Activated CD8-positive, alpha-beta T cell treated with anti-CD3 and anti-CD28 coated beads for 36 hours (primary cell): ENCODE measurements at regions not wholly inside any gene's neighbourhood (a gene's known extent, or its start where the extent isn't known, plus 50 kb on each side); places are given as distances from the start of the nearest gene placed in this dataset.

Experiments
- ATAC-seq: fragments of 200-7000 bp; cut with Tn5 transposase; one replicate; pipeline ENCODE4 v1.10.0; 2021; ENCODE audit warnings: mild to moderate bottlenecking, moderate library complexity
- CTCF ChIA-PET: fragments of 350-600 bp; sonication (Branson Sonifier 250); formaldehyde crosslinking; loops from one replicate; lab custom pipeline; 2021; ENCODE audit warnings: antibody characterized with exemption; lab: Charles Lee
- POLR2A ChIA-PET: fragments of 350-600 bp; sonication (Branson Sonifier 250); formaldehyde crosslinking; loops from one replicate; lab custom pipeline; 2021; ENCODE audit warnings: antibody characterized with exemption; lab: Charles Lee
- DNase-seq: peaks from one replicate; pipeline ENCODE4 v3.0.0-alpha.2; 2020
- H3K27ac Mint-ChIP-seq: one replicate; pipeline ENCODE4 v1.8.0; 2021; ENCODE audit warnings: mild to moderate bottlenecking, mixed read lengths
- H3K27me3 Mint-ChIP-seq: one replicate; pipeline ENCODE4 v1.8.0; 2021; ENCODE audit warnings: mixed read lengths
- H3K36me3 Mint-ChIP-seq: one replicate; pipeline ENCODE4 v1.8.0; 2021; ENCODE audit warnings: low read depth, mixed read lengths
- H3K4me1 Mint-ChIP-seq: one replicate; pipeline ENCODE4 v1.8.0; 2021; ENCODE audit warnings: low read depth, mixed read lengths
- H3K4me3 Mint-ChIP-seq: one replicate; pipeline ENCODE4 v1.8.0; 2021; ENCODE audit warnings: mild to moderate bottlenecking, moderate library complexity, mixed read lengths
- H3K9me3 Mint-ChIP-seq: one replicate; pipeline ENCODE4 v1.8.0; 2021; ENCODE audit warnings: mixed read lengths
- intact Hi-C: fragments of 100-400 bp; cut with micrococcal nuclease; formaldehyde crosslinking; loops from one replicate; pipeline ENCODE4 v1.10.0; 2022
- TF ChIP-seq, protein P1 (sequence below): fragments of 200-600 bp; IDR thresholded peaks from one replicate; pipeline ENCODE4 v1.8.0; 2022; ENCODE audit warnings: antibody characterized with exemption, mild to moderate bottlenecking

DNA sequence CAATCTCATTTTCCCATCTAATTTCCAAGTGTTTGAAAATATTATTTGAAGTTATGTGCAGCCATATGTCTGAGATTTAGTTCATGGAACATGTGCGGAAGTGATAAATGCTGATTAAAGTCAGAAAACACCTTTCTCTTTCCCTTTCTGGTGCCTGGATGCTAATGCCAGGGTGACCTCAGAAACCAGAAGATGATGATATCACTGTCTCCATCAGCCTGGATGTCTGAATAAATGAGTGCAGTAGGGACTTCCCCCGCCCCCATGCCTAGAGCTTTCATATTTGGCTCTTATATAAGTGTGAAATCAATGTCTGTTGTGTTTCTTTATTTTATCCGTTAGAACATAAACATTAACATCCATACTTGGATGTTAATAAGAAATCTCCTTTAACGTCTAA, 261.9 kb upstream of the LRIG3 start:
- no peaks in the 10 kb centered on the region for H3K36me3 Mint-ChIP-seq
- H3K4me3 Mint-ChIP-seq = no peak overlapping the region
- H3K9me3 Mint-ChIP-seq = peaks cover 3% of the 10 kb centered on the region
- ChIA-PET CTCF (no interaction called here), POLR2A (no interaction called here)
- intact Hi-C loops = no loop called here
- no peak overlapping the region for H3K27ac Mint-ChIP-seq
- ATAC-seq = peak; percentile 79
- peak; percentile 84 for DNase-seq
- TF ChIP-seq, protein P1, sequence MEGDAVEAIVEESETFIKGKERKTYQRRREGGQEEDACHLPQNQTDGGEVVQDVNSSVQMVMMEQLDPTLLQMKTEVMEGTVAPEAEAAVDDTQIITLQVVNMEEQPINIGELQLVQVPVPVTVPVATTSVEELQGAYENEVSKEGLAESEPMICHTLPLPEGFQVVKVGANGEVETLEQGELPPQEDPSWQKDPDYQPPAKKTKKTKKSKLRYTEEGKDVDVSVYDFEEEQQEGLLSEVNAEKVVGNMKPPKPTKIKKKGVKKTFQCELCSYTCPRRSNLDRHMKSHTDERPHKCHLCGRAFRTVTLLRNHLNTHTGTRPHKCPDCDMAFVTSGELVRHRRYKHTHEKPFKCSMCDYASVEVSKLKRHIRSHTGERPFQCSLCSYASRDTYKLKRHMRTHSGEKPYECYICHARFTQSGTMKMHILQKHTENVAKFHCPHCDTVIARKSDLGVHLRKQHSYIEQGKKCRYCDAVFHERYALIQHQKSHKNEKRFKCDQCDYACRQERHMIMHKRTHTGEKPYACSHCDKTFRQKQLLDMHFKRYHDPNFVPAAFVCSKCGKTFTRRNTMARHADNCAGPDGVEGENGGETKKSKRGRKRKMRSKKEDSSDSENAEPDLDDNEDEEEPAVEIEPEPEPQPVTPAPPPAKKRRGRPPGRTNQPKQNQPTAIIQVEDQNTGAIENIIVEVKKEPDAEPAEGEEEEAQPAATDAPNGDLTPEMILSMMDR = no peak
- peaks cover 2% of the 10 kb centered on the region for H3K4me1 Mint-ChIP-seq
- no peaks in the 10 kb centered on the region for H3K27me3 Mint-ChIP-seq

DNA sequence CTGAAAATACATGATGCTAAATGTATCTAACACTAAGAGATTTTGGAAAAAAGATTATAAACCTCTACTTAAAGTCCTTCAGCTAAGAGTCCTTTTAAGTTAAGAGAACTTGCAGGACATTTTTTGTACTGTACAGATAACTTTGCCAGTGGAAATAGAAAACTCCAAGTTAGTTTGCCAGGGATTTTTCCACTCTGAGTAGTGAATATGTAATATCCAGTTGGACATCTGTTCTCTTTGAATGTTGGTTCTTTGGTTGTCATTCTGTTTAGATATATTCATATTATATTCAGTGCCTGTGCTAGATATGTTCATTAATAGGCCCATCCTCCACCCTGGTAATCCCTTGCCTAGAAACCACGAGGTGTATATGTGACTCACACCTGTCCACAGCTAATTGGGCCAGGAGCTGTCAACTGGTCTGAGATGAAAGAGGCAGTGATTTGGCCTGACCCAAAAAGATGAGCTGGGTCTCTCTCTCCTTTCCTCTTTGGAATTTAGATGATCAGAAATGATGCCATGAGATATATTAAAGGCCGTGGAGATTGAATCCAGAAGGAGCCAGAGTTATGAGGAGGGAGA, 261.0 kb upstream of the LRIG3 start:
- TF ChIP-seq, protein P1 = no peak
- POLR2A ChIA-PET = no interaction called here
- H3K36me3 Mint-ChIP-seq = no peaks in the 10 kb centered on the region
- peaks cover 4% of the 10 kb centered on the region for H3K9me3 Mint-ChIP-seq
- peaks cover 2% of the 10 kb centered on the region for H3K4me1 Mint-ChIP-seq
- H3K27me3 Mint-ChIP-seq = no peaks in the 10 kb centered on the region
- ATAC-seq (no peak), DNase-seq (no peak)
- intact Hi-C loops = no loop called here
- CTCF ChIA-PET = no interaction called here
- H3K27ac Mint-ChIP-seq = no peak overlapping the region
- H3K4me3 Mint-ChIP-seq = no peak overlapping the region

DNA sequence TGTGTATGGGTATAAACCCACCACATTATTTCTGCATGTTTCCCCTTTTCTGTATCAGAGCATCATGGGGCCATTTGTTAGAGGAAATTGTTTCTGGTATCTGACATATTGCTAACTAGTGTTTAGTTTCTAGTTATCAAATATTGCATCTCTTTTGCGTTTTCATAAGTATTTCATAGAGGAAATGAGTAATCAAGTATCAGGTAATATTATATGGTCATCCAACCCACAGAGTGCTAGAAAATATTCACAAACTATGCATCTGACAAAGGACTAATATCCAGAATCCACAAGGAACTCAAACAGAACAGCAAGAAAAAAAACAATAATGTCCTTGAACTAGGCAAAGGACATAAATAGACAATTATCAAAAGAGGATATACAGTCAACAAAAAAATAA, 258.9 kb upstream of the LRIG3 start:
- ATAC-seq (no peak), DNase-seq (no peak)
- H3K4me1 Mint-ChIP-seq = peaks cover 2% of the 10 kb centered on the region
- H3K36me3 Mint-ChIP-seq = no peaks in the 10 kb centered on the region
- intact Hi-C loops = no loop called here
- POLR2A ChIA-PET = no interaction called here
- H3K27ac Mint-ChIP-seq = no peak overlapping the region
- peaks cover 1% of the 10 kb centered on the region for H3K27me3 Mint-ChIP-seq
- no peak overlapping the region for H3K4me3 Mint-ChIP-seq
- peaks cover 4% of the 10 kb centered on the region for H3K9me3 Mint-ChIP-seq
- TF ChIP-seq, protein P1 = no peak
- CTCF ChIA-PET = no interaction called here

DNA sequence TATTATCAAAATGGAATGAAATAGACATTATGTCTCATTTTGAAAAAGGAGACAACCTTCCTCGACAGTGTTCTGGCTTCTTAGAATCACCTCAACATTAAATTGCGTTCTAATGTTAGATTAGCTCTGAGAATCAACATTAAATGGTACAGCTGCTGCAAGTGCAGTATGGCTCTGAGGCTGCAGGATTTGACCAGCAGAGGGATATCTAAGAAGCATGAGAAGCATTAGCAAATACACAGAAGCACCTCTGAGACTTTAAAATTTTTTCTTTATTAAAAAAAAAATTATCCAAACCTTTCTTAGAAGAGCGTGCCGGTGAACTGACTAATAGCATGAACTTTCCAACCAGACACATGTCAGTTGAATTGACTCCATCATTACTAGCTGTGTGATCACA, 253.4 kb upstream of the LRIG3 start:
- TF ChIP-seq, protein P1 = no peak
- DNase-seq = no peak
- ATAC-seq = no peak
- Mint-ChIP-seq H3K9me3 (peaks cover 4% of the 10 kb centered on the region), H3K36me3 (no peaks in the 10 kb centered on the region), H3K4me1 (no peaks in the 10 kb centered on the region), H3K27ac (no peak overlapping the region), H3K27me3 (peaks cover 1% of the 10 kb centered on the region), H3K4me3 (no peak overlapping the region)
- ChIA-PET CTCF (interaction anchor here (1.1 kb wide), 1 partner anchor 12 kb away, joined by 3 read pairs; no protein-coding TSS in a partner anchor), POLR2A (no interaction called here)
- intact Hi-C loops = no loop called here

DNA sequence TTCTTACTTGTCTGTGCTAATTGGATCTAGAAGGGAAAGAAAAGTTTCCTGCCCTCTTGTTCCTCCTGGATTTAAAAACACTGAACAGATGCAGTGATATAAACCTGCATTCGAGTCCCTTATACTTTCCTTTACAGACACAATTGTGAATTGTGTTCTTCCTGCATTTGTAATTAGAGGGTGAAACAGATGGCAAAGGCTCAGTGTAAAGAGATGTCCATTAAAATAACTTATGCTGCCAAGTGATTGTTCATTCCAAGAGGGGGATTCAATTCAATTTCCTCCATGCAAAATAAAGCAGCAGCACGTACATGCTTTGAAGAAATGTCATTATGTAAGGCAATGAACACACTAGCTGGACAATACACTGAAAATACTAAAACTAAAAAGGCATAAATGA, 248.3 kb upstream of the LRIG3 start:
- no peaks in the 10 kb centered on the region for H3K4me1 Mint-ChIP-seq
- ChIA-PET POLR2A (no interaction called here), CTCF (no interaction called here)
- no peak overlapping the region for H3K4me3 Mint-ChIP-seq
- no peak for DNase-seq
- ATAC-seq = no peak
- TF ChIP-seq, protein P1 = no peak
- no peak overlapping the region for H3K27ac Mint-ChIP-seq
- intact Hi-C loops = no loop called here
- H3K9me3 Mint-ChIP-seq = no peaks in the 10 kb centered on the region
- H3K36me3 Mint-ChIP-seq = no peaks in the 10 kb centered on the region
- H3K27me3 Mint-ChIP-seq = no peaks in the 10 kb centered on the region
